ENCODE measurements at regions not wholly inside any gene's neighbourhood (a gene's known extent, or its start where the extent isn't known, plus 50 kb on each side); places are given as distances from the start of the nearest gene placed in this dataset.

DNA sequence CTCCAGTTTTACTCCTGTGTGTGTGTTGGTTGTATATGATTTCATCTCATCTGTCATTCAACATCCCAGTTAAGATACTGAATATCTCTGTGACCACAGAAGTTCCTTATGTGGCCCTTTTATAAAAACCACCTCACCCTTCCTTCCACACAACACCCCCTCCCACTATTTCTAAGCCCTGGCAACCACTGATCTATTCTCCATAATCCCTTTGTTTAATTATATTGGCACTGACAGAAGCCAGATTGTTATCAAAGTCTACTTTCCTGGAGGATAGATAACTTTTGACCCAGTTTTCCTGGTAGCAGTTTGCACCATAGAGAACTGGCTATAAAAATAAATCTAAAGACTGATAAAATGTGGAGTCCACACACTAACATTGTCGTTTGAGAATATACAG is 902.8 kb downstream of the SLC16A7 start:
- Histone ChIP-seq H3K27ac (ENCODE audit: low read length, poor library complexity, severe bottlenecking) (no peak overlapping the region), H3K4ac (ENCODE audit: low read depth in 1 of 2, low read length in 2 of 2) (no peak overlapping the region), H3K4me2 (ENCODE audit: low read length, poor library complexity, severe bottlenecking) (no peak overlapping the region), H2AK5ac (ENCODE audit: low read length, severe bottlenecking) (no peak overlapping the region), H2BK15ac (ENCODE audit: low read depth, poor library complexity, severe bottlenecking) (no peak overlapping the region), H3K4me3 (ENCODE audit: insufficient read depth in 1 of 2, low read depth in 1 of 2, low read length in 2 of 2) (no peak overlapping the region), H3K9ac (ENCODE audit: low read length) (no peak overlapping the region), H3K36me3 (ENCODE audit: control insufficient read depth in 1 of 2, insufficient read depth in 2 of 2, low read depth in 1 of 2, low read length in 2 of 2) (no peaks in the 10 kb centered on the region), H2BK120ac (ENCODE audit: low read depth, low read length) (no peak overlapping the region), H3K79me1 (replicated peaks; ENCODE audit: low read length, poor library complexity, severe bottlenecking) (no peaks in the 10 kb centered on the region), H2AFZ (ENCODE audit: low read depth, low read length) (no peak overlapping the region), H3K14ac (ENCODE audit: low read length in 2 of 2) (no peak overlapping the region), H2BK5ac (ENCODE audit: low read depth, low read length, poor library complexity, severe bottlenecking) (no peak overlapping the region), H4K8ac (ENCODE audit: low read length) (no peak overlapping the region), H4K91ac (ENCODE audit: low read length) (no peak overlapping the region), H2BK12ac (ENCODE audit: low read length in 2 of 2) (no peak overlapping the region), H3K9me3 (ENCODE audit: control insufficient read depth, low read length) (no peaks in the 10 kb centered on the region), H3K27me3 (ENCODE audit: control insufficient read depth in 1 of 2, insufficient read depth in 1 of 2, low read length in 2 of 2) (no peaks in the 10 kb centered on the region), H3K18ac (ENCODE audit: low read depth in 1 of 2, low read length in 2 of 2) (no peak overlapping the region), H3K23ac (ENCODE audit: low read length in 2 of 2) (no peak overlapping the region), H3K4me1 (ENCODE audit: control insufficient read depth, insufficient read depth, low read depth, low read length) (no peaks in the 10 kb centered on the region)
- DNase-seq, result no peak
- WGBS, result 57% methylated on average over 1 of the region's 1 CpG

DNA sequence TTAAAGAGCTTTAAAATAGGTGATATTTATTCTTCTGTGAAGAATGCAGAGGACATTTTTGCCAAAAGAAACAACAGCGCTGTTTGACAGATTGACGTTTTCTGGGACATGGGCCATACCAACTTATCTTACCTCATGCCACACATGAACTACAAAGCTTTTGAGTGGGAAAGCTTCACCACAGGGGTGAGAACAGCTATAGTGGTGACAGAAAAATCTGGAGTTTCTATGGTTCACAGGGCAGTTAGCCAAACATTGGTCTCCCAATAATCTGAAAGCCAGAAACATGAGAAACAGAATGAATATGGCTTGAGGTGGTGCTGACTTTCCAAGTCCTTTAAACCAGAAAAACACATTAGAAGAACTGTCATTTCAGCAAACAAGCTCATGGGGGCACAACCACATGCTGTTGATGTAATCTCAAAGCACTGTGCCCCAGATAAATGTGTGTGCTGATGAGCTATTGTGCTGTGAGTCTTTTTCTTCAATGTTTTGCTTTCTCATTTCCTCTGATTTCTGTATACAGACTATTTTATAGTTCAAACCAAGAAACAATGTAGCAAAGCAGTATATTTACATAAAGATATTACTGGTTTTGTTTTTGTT is 905.4 kb downstream of the SLC16A7 start:
- no peaks in the 10 kb centered on the region for H3K27me3 ChIP-seq (ENCODE audit: control insufficient read depth in 1 of 2, insufficient read depth in 1 of 2, low read length in 2 of 2)
- H3K4me2 ChIP-seq (ENCODE audit: low read length, poor library complexity, severe bottlenecking), result no peak overlapping the region
- H3K4ac ChIP-seq (ENCODE audit: low read depth in 1 of 2, low read length in 2 of 2), result no peak overlapping the region
- no CpG with 5 or more reads among the region's 2 CpGs for WGBS
- no peak overlapping the region for H3K27ac ChIP-seq (ENCODE audit: low read length, poor library complexity, severe bottlenecking)
- no peaks in the 10 kb centered on the region for H3K79me1 ChIP-seq (replicated peaks; ENCODE audit: low read length, poor library complexity, severe bottlenecking)
- no peak overlapping the region for H3K23ac ChIP-seq (ENCODE audit: low read length in 2 of 2)
- H3K9ac ChIP-seq (ENCODE audit: low read length), result no peak overlapping the region
- H4K91ac ChIP-seq (ENCODE audit: low read length), result no peak overlapping the region
- DNase-seq, result peak; percentile 12
- no peaks in the 10 kb centered on the region for H3K36me3 ChIP-seq (ENCODE audit: control insufficient read depth in 1 of 2, insufficient read depth in 2 of 2, low read depth in 1 of 2, low read length in 2 of 2)
- H2AK5ac ChIP-seq (ENCODE audit: low read length, severe bottlenecking), result no peak overlapping the region
- no peak overlapping the region for H3K4me3 ChIP-seq (ENCODE audit: insufficient read depth in 1 of 2, low read depth in 1 of 2, low read length in 2 of 2)
- H2AFZ ChIP-seq (ENCODE audit: low read depth, low read length), result no peak overlapping the region
- no peaks in the 10 kb centered on the region for H3K4me1 ChIP-seq (ENCODE audit: control insufficient read depth, insufficient read depth, low read depth, low read length)
- H2BK120ac ChIP-seq (ENCODE audit: low read depth, low read length), result no peak overlapping the region
- no peak overlapping the region for H3K14ac ChIP-seq (ENCODE audit: low read length in 2 of 2)
- H4K8ac ChIP-seq (ENCODE audit: low read length), result no peak overlapping the region
- no peaks in the 10 kb centered on the region for H3K9me3 ChIP-seq (ENCODE audit: control insufficient read depth, low read length)
- H2BK12ac ChIP-seq (ENCODE audit: low read length in 2 of 2), result no peak overlapping the region
- H2BK15ac ChIP-seq (ENCODE audit: low read depth, poor library complexity, severe bottlenecking), result no peak overlapping the region
- H2BK5ac ChIP-seq (ENCODE audit: low read depth, low read length, poor library complexity, severe bottlenecking), result no peak overlapping the region
- no peak overlapping the region for H3K18ac ChIP-seq (ENCODE audit: low read depth in 1 of 2, low read length in 2 of 2)

DNA sequence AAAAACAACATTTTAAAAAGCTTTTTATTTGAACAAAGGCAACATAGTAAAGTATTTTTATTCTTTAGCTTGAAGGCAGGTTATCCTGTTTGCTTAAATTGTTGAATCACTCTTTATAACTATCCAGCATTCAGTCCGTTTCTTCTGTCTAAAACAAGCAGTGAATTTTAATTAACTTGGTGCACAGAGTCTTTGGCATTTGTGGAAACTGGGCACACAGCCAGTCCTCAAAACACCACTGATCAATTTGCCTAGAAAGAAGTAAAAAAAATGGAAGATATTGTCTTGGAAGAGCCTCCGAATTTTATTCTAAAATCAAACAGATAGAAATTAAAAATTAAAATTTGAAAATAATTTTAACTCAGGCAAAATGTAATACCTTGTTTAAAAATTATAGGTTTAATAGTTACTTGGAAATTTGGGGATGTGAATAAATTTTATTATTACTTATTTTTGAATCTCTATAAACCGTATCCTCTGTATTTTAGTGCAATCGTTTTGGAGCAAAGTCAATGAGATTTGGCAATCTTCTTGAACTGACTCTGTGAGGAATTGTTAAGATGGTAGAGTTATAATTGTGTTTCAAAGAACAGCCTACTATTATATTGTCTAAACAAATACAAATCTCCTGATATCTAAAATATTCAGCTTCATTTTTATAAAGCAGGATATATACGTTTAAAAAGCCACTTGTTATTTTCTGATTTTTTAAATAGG is 927.0 kb downstream of the SLC16A7 start:
- no peaks in the 10 kb centered on the region for H3K36me3 ChIP-seq (ENCODE audit: control insufficient read depth in 1 of 2, insufficient read depth in 2 of 2, low read depth in 1 of 2, low read length in 2 of 2)
- H3K4me1 ChIP-seq (ENCODE audit: control insufficient read depth, insufficient read depth, low read depth, low read length), result no peaks in the 10 kb centered on the region
- H3K27ac ChIP-seq (ENCODE audit: low read length, poor library complexity, severe bottlenecking), result no peak overlapping the region
- no peak overlapping the region for H2BK5ac ChIP-seq (ENCODE audit: low read depth, low read length, poor library complexity, severe bottlenecking)
- H3K4me2 ChIP-seq (ENCODE audit: low read length, poor library complexity, severe bottlenecking), result no peak overlapping the region
- 89% methylated on average over 1 of the region's 5 CpGs for WGBS
- no peak overlapping the region for H3K4me3 ChIP-seq (ENCODE audit: insufficient read depth in 1 of 2, low read depth in 1 of 2, low read length in 2 of 2)
- no peak overlapping the region for H3K4ac ChIP-seq (ENCODE audit: low read depth in 1 of 2, low read length in 2 of 2)
- no peak overlapping the region for H3K9ac ChIP-seq (ENCODE audit: low read length)
- no peak overlapping the region for H2BK15ac ChIP-seq (ENCODE audit: low read depth, poor library complexity, severe bottlenecking)
- peaks cover 9% of the 10 kb centered on the region for H3K9me3 ChIP-seq (ENCODE audit: control insufficient read depth, low read length)
- H2AK5ac ChIP-seq (ENCODE audit: low read length, severe bottlenecking), result no peak overlapping the region
- H2BK120ac ChIP-seq (ENCODE audit: low read depth, low read length), result no peak overlapping the region
- no peak overlapping the region for H2BK12ac ChIP-seq (ENCODE audit: low read length in 2 of 2)
- no peak overlapping the region for H3K23ac ChIP-seq (ENCODE audit: low read length in 2 of 2)
- no peaks in the 10 kb centered on the region for H3K27me3 ChIP-seq (ENCODE audit: control insufficient read depth in 1 of 2, insufficient read depth in 1 of 2, low read length in 2 of 2)
- no peak overlapping the region for H4K8ac ChIP-seq (ENCODE audit: low read length)
- H3K14ac ChIP-seq (ENCODE audit: low read length in 2 of 2), result no peak overlapping the region
- H2AFZ ChIP-seq (ENCODE audit: low read depth, low read length), result no peak overlapping the region
- DNase-seq, result no peak
- H3K79me1 ChIP-seq (replicated peaks; ENCODE audit: low read length, poor library complexity, severe bottlenecking), result no peaks in the 10 kb centered on the region
- H4K91ac ChIP-seq (ENCODE audit: low read length), result no peak overlapping the region
- no peak overlapping the region for H3K18ac ChIP-seq (ENCODE audit: low read depth in 1 of 2, low read length in 2 of 2)

DNA sequence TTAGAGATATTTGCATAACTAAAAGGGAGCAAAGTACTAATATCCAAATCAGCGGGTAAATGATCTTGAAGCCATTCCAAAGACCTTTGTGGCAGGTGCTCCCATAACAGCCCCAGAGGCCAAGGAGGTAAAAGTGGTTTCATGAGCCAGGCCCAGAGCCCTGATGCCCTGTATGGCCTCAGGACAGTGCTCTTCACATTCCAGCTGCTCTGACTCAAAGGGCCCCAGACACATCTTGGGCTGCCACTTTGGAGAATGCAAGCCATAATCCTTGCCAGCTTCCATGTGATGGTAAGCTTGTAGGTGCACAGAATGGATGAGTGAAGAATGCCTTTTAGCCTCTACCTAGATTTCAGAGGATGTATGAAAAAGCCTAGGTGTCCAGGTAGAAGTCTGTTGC is 933.4 kb downstream of the SLC16A7 start:
- Histone ChIP-seq H2BK15ac (ENCODE audit: low read depth, poor library complexity, severe bottlenecking) (no peak overlapping the region), H2BK120ac (ENCODE audit: low read depth, low read length) (no peak overlapping the region), H3K79me1 (replicated peaks; ENCODE audit: low read length, poor library complexity, severe bottlenecking) (no peaks in the 10 kb centered on the region), H3K9me3 (ENCODE audit: control insufficient read depth, low read length) (no peaks in the 10 kb centered on the region), H4K91ac (ENCODE audit: low read length) (no peak overlapping the region), H3K14ac (ENCODE audit: low read length in 2 of 2) (no peak overlapping the region), H2BK12ac (ENCODE audit: low read length in 2 of 2) (no peak overlapping the region), H3K4me1 (ENCODE audit: control insufficient read depth, insufficient read depth, low read depth, low read length) (no peaks in the 10 kb centered on the region), H3K4me3 (ENCODE audit: insufficient read depth in 1 of 2, low read depth in 1 of 2, low read length in 2 of 2) (no peak overlapping the region), H3K18ac (ENCODE audit: low read depth in 1 of 2, low read length in 2 of 2) (no peak overlapping the region), H3K9ac (ENCODE audit: low read length) (no peak overlapping the region), H3K4ac (ENCODE audit: low read depth in 1 of 2, low read length in 2 of 2) (no peak overlapping the region), H2AK5ac (ENCODE audit: low read length, severe bottlenecking) (no peak overlapping the region), H2BK5ac (ENCODE audit: low read depth, low read length, poor library complexity, severe bottlenecking) (no peak overlapping the region), H2AFZ (ENCODE audit: low read depth, low read length) (no peak overlapping the region), H3K27ac (ENCODE audit: low read length, poor library complexity, severe bottlenecking) (no peak overlapping the region), H3K4me2 (ENCODE audit: low read length, poor library complexity, severe bottlenecking) (no peak overlapping the region), H4K8ac (ENCODE audit: low read length) (no peak overlapping the region), H3K23ac (ENCODE audit: low read length in 2 of 2) (no peak overlapping the region), H3K27me3 (ENCODE audit: control insufficient read depth in 1 of 2, insufficient read depth in 1 of 2, low read length in 2 of 2) (no peaks in the 10 kb centered on the region), H3K36me3 (ENCODE audit: control insufficient read depth in 1 of 2, insufficient read depth in 2 of 2, low read depth in 1 of 2, low read length in 2 of 2) (no peaks in the 10 kb centered on the region)
- DNase-seq, result no peak
- WGBS, result 78% methylated on average over 1 of the region's 1 CpG

All from mesenchymal stem cell (in vitro differentiated cells and primary cell).